IMR-90 (cell line): ENCODE measurements at regions not wholly inside any gene's neighbourhood (a gene's known extent, or its start where the extent isn't known, plus 50 kb on each side); places are given as distances from the start of the nearest gene placed in this dataset.

ENCODE experiments used
- ATAC-seq: fragments of 200-7000 bp; cut with Tn5 transposase; 2 replicates; pipeline ENCODE4 v1.9.1; 2020; ENCODE audit warnings: low read depth, mild to moderate bottlenecking, moderate library complexity
- BruUV-seq: library from RNA; stranded (reverse); fragments of 400-500 nt; replicated peaks from 2 replicates; lab custom pipeline; 2021; lab: Mats Ljungman, UMichigan
- CTCF ChIA-PET: fragments of 300-600 bp; formaldehyde crosslinking; extraction: SDS; loops from one replicate; lab custom pipeline; 2021; ENCODE audit warnings: antibody characterized with exemption; lab: Yijun Ruan, JAX
- POLR2A ChIA-PET: fragments of 300-600 bp; sonication (Branson Sonifier 250); formaldehyde crosslinking; loops from one replicate; lab custom pipeline; 2022; ENCODE audit warnings: antibody characterized with exemption; ENCODE audit not compliant: unreplicated experiment; lab: Charles Lee
- DNase-seq: peaks from one replicate; pipeline ENCODE4 v3.0.0; 2013
- H2AFZ ChIP-seq: replicated peaks from 2 replicates; pipeline ENCODE3; 2013; ENCODE audit warnings: low read length, mild to moderate bottlenecking; ENCODE audit not compliant: poor library complexity
- H2AK5ac ChIP-seq: 2 replicates; pipeline ENCODE4 v1.6.1; 2013; ENCODE audit warnings: low read depth, low read length, inconsistent platforms
- H2AK9ac ChIP-seq: replicated peaks from 2 replicates; pipeline ENCODE3; 2013; ENCODE audit warnings: mild to moderate bottlenecking, low read depth, low read length, moderate library complexity; ENCODE audit not compliant: poor library complexity
- H2BK120ac ChIP-seq: 2 replicates; pipeline ENCODE4 v1.6.1; 2013; ENCODE audit warnings: low read depth, low read length, inconsistent platforms
- H2BK15ac ChIP-seq: 3 replicates; pipeline ENCODE4 v1.6.1; 2013; ENCODE audit warnings: low read depth, low read length, inconsistent platforms
- H2BK20ac ChIP-seq: 2 replicates; pipeline ENCODE4 v1.6.1; 2013; ENCODE audit warnings: low read depth, mild to moderate bottlenecking, inconsistent platforms, low read length, moderate library complexity
- H2BK5ac ChIP-seq: 2 replicates; pipeline ENCODE4 v1.6.1; 2013; ENCODE audit warnings: mild to moderate bottlenecking, low read depth, low read length, inconsistent platforms; ENCODE audit not compliant: poor library complexity, severe bottlenecking
- H3K14ac ChIP-seq: replicated peaks from 2 replicates; pipeline ENCODE4 v1.6.1; 2013; ENCODE audit warnings: low read depth, low read length, inconsistent platforms
- H3K18ac ChIP-seq: 2 replicates; pipeline ENCODE4 v1.6.1; 2013; ENCODE audit warnings: low read depth, low read length, control low read depth
- H3K23ac ChIP-seq: 2 replicates; pipeline ENCODE4 v1.6.1; 2013; ENCODE audit warnings: low read depth, low read length, inconsistent platforms
- H3K27ac ChIP-seq: 2 replicates; pipeline ENCODE4 v1.5.1; 2013; ENCODE audit warnings: mild to moderate bottlenecking, control low read depth, low read length; ENCODE audit not compliant: insufficient read depth
- H3K27me3 ChIP-seq: 2 replicates; pipeline ENCODE4 v1.6.1; 2013; ENCODE audit warnings: low read length; ENCODE audit not compliant: control insufficient read depth, insufficient read depth
- H3K36me3 ChIP-seq: 2 replicates; pipeline ENCODE4 v1.6.1; 2013; ENCODE audit warnings: low read length, mixed read lengths; ENCODE audit not compliant: control insufficient read depth, insufficient read depth
- H3K4ac ChIP-seq: 2 replicates; pipeline ENCODE4 v1.6.1; 2013; ENCODE audit warnings: low read depth, low read length, inconsistent platforms
- H3K4me1 ChIP-seq: 2 replicates; pipeline ENCODE4 v1.6.1; 2013; ENCODE audit warnings: low read length, mixed read lengths; ENCODE audit not compliant: control insufficient read depth, insufficient read depth
- H3K4me2 ChIP-seq: 2 replicates; pipeline ENCODE4 v1.6.1; 2013; ENCODE audit warnings: low read depth, mild to moderate bottlenecking, control low read depth, low read length, moderate library complexity
- H3K4me3 ChIP-seq: 2 replicates; pipeline ENCODE4 v1.5.1; 2013; ENCODE audit warnings: low read depth, mild to moderate bottlenecking, control low read depth, low read length, moderate library complexity; ENCODE audit not compliant: insufficient read depth
- H3K56ac ChIP-seq: 2 replicates; pipeline ENCODE4 v1.6.1; 2013; ENCODE audit warnings: low read length, inconsistent platforms; ENCODE audit not compliant: insufficient read depth; ENCODE audit errors: extremely low read depth
- H3K79me1 ChIP-seq, 2 experiments: 2 replicates each; pipeline ENCODE4 v1.6.1; 2013; ENCODE audit warnings: low read length in 2 of 2, inconsistent platforms in 1 of 2, low read depth in 1 of 2
- H3K9ac ChIP-seq: 2 replicates; pipeline ENCODE4 v1.6.1; 2013; ENCODE audit warnings: low read depth, low read length, control low read depth
- H3K9me1 ChIP-seq: 2 replicates; pipeline ENCODE4 v1.6.1; 2013; ENCODE audit warnings: low read length, inconsistent platforms; ENCODE audit not compliant: insufficient read depth
- H3K9me3 ChIP-seq: 2 replicates; pipeline ENCODE4 v1.6.1; 2013; ENCODE audit warnings: low read length; ENCODE audit not compliant: control insufficient read depth, insufficient read depth
- H4K20me1 ChIP-seq: 2 replicates; pipeline ENCODE4 v1.6.1; 2013; ENCODE audit warnings: low read length, inconsistent platforms; ENCODE audit not compliant: insufficient read depth
- H4K5ac ChIP-seq: 2 replicates; pipeline ENCODE4 v1.6.1; 2013; ENCODE audit warnings: mild to moderate bottlenecking, low read depth, low read length, control low read depth
- H4K8ac ChIP-seq, 2 experiments: 2 replicates each; pipeline ENCODE4 v1.6.1; 2013; ENCODE audit warnings: low read depth in 2 of 2, low read length in 2 of 2, control low read depth in 1 of 2, inconsistent platforms in 1 of 2
- H4K91ac ChIP-seq: 2 replicates; pipeline ENCODE4 v1.6.1; 2013; ENCODE audit warnings: low read depth, low read length, inconsistent platforms; ENCODE audit not compliant: insufficient read depth
- BHLHE40 ChIP-seq: fragments of 150-350 bp; IDR thresholded peaks from 2 replicates; pipeline ENCODE4 v1.6.1; 2016; ENCODE audit warnings: mild to moderate bottlenecking, low read depth, low read length
- CHD1 ChIP-seq: IDR thresholded peaks from 2 replicates; pipeline ENCODE4 v1.6.1; 2012; ENCODE audit warnings: low read depth, low read length, improper control_type of control experiment
- ELK1 ChIP-seq: fragments of 150-350 bp; IDR thresholded peaks from 2 replicates; pipeline ENCODE4 v1.6.1; 2016; ENCODE audit warnings: low read depth, mild to moderate bottlenecking, low read length, moderate library complexity, borderline replicate concordance
- MAZ ChIP-seq: IDR thresholded peaks from 2 replicates; pipeline ENCODE4 v1.6.1; 2012; ENCODE audit warnings: low read depth, mild to moderate bottlenecking, low read length, improper control_type of control experiment, moderate library complexity, borderline replicate concordance
- RAD21 ChIP-seq: IDR thresholded peaks from 2 replicates; pipeline ENCODE4 v1.6.1; 2012; ENCODE audit warnings: low read length, improper control_type of control experiment
- WGBS, 2 experiments: methylation state at CpG; one replicate each; pipeline versions ENCODE4 v1.1.5 to v1.1.7; 2013; ENCODE audit warnings: missing lambda C conversion rate in 2 of 2; ENCODE audit not compliant: insufficient read length in 1 of 2; ENCODE audit errors: extremely low coverage in 2 of 2; 5-methylcytosine and 5-hydroxymethylcytosine counted together
- dilution Hi-C: fragments of 300-500 bp; cut with HindIII; formaldehyde crosslinking; loops from one replicate; pipeline ENCODE4 v1.14.3; 2018; ENCODE audit warnings: low sequenced_read_pairs; ENCODE audit not compliant: unreplicated experiment
- in situ Hi-C: fragments of 300-500 bp; cut with MboI; formaldehyde crosslinking; loops from 3 replicates; pipeline ENCODE4 v1.14.3; 2019; ENCODE audit warnings: low sequenced_read_pairs, inconsistent platforms, mixed read lengths
- intact Hi-C: fragments of 100-400 bp; cut with micrococcal nuclease; formaldehyde crosslinking; loops from 2 replicates; pipeline ENCODE4 v1.10.0; 2022
- TF ChIP-seq, protein P1 (sequence below): conservative IDR thresholded peaks from 2 replicates; pipeline ENCODE4 v1.5.1; 2012; ENCODE audit warnings: mild to moderate bottlenecking, low read depth, low read length, improper control_type of control experiment
- TF ChIP-seq, protein P2 (sequence below): fragments of 150-350 bp; IDR thresholded peaks from 2 replicates; pipeline ENCODE4 v1.6.1; 2017; ENCODE audit warnings: mild to moderate bottlenecking, antibody characterized with exemption, low read length, low read depth

GRCh38 chr12:114995891-114996290 is 311.9 kb upstream of the TBX3 start:
- Histone ChIP-seq H2AK9ac (no peak overlapping the region), H3K79me1 (no peaks in the 10 kb centered on the region), H4K5ac (no peak overlapping the region), H3K27ac (no peak overlapping the region), H2BK15ac (no peak overlapping the region), H4K91ac (no peak overlapping the region), H4K8ac (no peak overlapping the region), H3K9ac (no peak overlapping the region), H4K20me1 (no peaks in the 10 kb centered on the region), H3K4ac (no peak overlapping the region), H3K27me3 (no peaks in the 10 kb centered on the region), H2BK120ac (no peak overlapping the region), H3K18ac (no peak overlapping the region), H3K4me3 (no peak overlapping the region), H3K9me1 (no peaks in the 10 kb centered on the region), H3K9me3 (peaks cover 9% of the 10 kb centered on the region), H3K4me2 (no peak overlapping the region), H3K14ac (no peak overlapping the region), H3K23ac (no peak overlapping the region), H2AFZ (no peak overlapping the region), H3K56ac (no peak overlapping the region), H3K36me3 (no peaks in the 10 kb centered on the region), H2BK20ac (no peak overlapping the region), H3K4me1 (peaks cover 4% of the 10 kb centered on the region; the same call in 1 of the 2 replicates), H2AK5ac (no peak overlapping the region), H2BK5ac (no peak overlapping the region)
- ATAC-seq (no peak), DNase-seq (peak; percentile 73)
- in situ Hi-C loops (no loop called here), dilution Hi-C loops (no loop called here), intact Hi-C loops (no loop called here)
- TF ChIP-seq CHD1 (no peak), ELK1 (no peak), BHLHE40 (no peak), RAD21 (no peak), MAZ (no peak)
- TF ChIP-seq, protein P1, sequence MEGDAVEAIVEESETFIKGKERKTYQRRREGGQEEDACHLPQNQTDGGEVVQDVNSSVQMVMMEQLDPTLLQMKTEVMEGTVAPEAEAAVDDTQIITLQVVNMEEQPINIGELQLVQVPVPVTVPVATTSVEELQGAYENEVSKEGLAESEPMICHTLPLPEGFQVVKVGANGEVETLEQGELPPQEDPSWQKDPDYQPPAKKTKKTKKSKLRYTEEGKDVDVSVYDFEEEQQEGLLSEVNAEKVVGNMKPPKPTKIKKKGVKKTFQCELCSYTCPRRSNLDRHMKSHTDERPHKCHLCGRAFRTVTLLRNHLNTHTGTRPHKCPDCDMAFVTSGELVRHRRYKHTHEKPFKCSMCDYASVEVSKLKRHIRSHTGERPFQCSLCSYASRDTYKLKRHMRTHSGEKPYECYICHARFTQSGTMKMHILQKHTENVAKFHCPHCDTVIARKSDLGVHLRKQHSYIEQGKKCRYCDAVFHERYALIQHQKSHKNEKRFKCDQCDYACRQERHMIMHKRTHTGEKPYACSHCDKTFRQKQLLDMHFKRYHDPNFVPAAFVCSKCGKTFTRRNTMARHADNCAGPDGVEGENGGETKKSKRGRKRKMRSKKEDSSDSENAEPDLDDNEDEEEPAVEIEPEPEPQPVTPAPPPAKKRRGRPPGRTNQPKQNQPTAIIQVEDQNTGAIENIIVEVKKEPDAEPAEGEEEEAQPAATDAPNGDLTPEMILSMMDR = no peak
- TF ChIP-seq, protein P2, sequence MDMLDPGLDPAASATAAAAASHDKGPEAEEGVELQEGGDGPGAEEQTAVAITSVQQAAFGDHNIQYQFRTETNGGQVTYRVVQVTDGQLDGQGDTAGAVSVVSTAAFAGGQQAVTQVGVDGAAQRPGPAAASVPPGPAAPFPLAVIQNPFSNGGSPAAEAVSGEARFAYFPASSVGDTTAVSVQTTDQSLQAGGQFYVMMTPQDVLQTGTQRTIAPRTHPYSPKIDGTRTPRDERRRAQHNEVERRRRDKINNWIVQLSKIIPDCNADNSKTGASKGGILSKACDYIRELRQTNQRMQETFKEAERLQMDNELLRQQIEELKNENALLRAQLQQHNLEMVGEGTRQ = no peak
- CTCF ChIA-PET = no interaction called here
- POLR2A ChIA-PET = no interaction called here
- no TSS peak for BruUV-seq
- WGBS, 2 experiments = no CpG with 5 or more reads among the region's 2 CpGs
